ENCODE measurements at regions not wholly inside any gene's neighbourhood (a gene's known extent, or its start where the extent isn't known, plus 50 kb on each side); places are given as distances from the start of the nearest gene placed in this dataset.

DNA sequence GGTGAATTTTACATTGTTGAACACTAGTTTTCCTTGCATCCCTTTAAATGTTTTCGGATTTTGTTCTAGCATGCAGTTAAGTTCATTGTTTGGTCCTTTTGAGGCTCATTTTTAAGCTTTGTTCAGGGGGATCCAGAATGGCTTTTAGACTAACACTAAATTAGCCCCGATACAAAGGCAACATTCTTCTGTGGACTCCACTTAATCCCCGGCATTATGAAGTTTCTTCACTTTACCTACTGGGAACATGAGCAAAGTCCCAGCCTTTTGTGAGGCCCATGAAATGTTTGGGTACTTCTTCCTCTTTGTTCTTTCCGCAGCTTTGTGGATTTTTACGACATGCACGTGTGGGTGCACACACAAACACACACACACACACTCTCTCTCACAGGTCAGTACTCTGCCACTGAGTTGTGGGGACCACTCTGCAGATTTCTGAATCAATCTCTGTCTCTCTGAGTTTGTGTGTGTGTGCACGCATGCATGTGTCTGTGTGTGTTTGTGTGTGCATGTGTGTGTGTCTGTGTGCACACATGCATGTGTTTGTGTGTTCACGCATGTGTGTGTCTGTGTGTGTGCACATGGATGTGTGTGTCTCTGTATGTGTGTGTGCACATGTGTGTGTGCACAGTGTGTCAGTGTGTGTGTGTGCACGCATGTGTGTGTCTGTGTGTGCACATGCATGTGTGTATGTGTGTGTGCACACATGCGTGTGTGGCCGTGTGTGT lies 240.4 kb upstream of the TNRC6C start:
- TF ChIP-seq, protein P1, sequence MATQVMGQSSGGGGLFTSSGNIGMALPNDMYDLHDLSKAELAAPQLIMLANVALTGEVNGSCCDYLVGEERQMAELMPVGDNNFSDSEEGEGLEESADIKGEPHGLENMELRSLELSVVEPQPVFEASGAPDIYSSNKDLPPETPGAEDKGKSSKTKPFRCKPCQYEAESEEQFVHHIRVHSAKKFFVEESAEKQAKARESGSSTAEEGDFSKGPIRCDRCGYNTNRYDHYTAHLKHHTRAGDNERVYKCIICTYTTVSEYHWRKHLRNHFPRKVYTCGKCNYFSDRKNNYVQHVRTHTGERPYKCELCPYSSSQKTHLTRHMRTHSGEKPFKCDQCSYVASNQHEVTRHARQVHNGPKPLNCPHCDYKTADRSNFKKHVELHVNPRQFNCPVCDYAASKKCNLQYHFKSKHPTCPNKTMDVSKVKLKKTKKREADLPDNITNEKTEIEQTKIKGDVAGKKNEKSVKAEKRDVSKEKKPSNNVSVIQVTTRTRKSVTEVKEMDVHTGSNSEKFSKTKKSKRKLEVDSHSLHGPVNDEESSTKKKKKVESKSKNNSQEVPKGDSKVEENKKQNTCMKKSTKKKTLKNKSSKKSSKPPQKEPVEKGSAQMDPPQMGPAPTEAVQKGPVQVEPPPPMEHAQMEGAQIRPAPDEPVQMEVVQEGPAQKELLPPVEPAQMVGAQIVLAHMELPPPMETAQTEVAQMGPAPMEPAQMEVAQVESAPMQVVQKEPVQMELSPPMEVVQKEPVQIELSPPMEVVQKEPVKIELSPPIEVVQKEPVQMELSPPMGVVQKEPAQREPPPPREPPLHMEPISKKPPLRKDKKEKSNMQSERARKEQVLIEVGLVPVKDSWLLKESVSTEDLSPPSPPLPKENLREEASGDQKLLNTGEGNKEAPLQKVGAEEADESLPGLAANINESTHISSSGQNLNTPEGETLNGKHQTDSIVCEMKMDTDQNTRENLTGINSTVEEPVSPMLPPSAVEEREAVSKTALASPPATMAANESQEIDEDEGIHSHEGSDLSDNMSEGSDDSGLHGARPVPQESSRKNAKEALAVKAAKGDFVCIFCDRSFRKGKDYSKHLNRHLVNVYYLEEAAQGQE (IDR thresholded peaks at IDR 0.05; ENCODE audit: low read depth) = no peak
- TF ChIP-seq FOXM1 (IDR thresholded peaks at IDR 0.05; ENCODE audit: borderline replicate concordance, low read depth) (no peak), EGR1 (IDR thresholded peaks at IDR 0.05) (no peak)

Measured in Ishikawa (cell line).